Stimulated activated CD4-positive, alpha-beta T cell treated with anti-CD3 and anti-CD28 coated beads, Interleukin-12 subunit alpha, Interleukin-12 subunit beta, amount 100 ng/mL, for 24 hours (primary cell): ENCODE measurements at regions not wholly inside any gene's neighbourhood (a gene's known extent, or its start where the extent isn't known, plus 50 kb on each side); places are given as distances from the start of the nearest gene placed in this dataset.

Source experiments
- DNase-seq, 2 experiments: peaks; one replicate each; pipeline ENCODE4 v3.0.0-alpha.2; 2020; ENCODE audit warnings: low read depth in 2 of 2

GRCh38 chr10:29925771-29926692 lies 133.4 kb downstream of the JCAD start:
- DNase-seq, result no peak

- no peak for DNase-seq
Observed at GRCh38 chr10:29924436-29924835, 134.9 kb downstream of the JCAD start.

GRCh38 chr10:29923416-29923965 lies 135.9 kb downstream of the JCAD start:
- DNase-seq, result no peak

GRCh38 chr10:29922892-29923291 lies 136.5 kb downstream of the JCAD start:
- DNase-seq, result no peak

GRCh38 chr10:29922226-29922625 lies 137.2 kb downstream of the JCAD start:
- DNase-seq, result no peak

- DNase-seq, result no peak
Observed at GRCh38 chr10:29921071-29921446, 138.3 kb downstream of the JCAD start.

- no peak for DNase-seq
Observed at GRCh38 chr10:29920408-29921070, 138.8 kb downstream of the JCAD start.

- DNase-seq, result no peak
Observed at GRCh38 chr10:29918623-29919400, 140.6 kb downstream of the JCAD start.

GRCh38 chr10:29917311-29917710 lies 142.1 kb downstream of the JCAD start:
- DNase-seq, result no peak

GRCh38 chr10:29916669-29917068 lies 142.7 kb downstream of the JCAD start:
- no peak for DNase-seq

- no peak for DNase-seq
Observed at GRCh38 chr10:29914986-29915785, 144.2 kb downstream of the JCAD start.

GRCh38 chr10:29908962-29909361 lies 150.4 kb downstream of the JCAD start:
- DNase-seq, result no peak

GRCh38 chr10:29900865-29901264 lies 158.5 kb downstream of the JCAD start:
- DNase-seq, result no peak

- no peak for DNase-seq
Observed at GRCh38 chr10:29897999-29898716, 161.2 kb downstream of the JCAD start.

- no peak for DNase-seq
Observed at GRCh38 chr10:29897430-29897829, 162.0 kb downstream of the JCAD start.

- no peak for DNase-seq
Observed at GRCh38 chr10:29896053-29896452, 163.3 kb downstream of the JCAD start.

- DNase-seq, result no peak
Observed at GRCh38 chr10:29895456-29895855, 163.9 kb downstream of the JCAD start.

GRCh38 chr10:29888321-29888720 lies 171.1 kb downstream of the JCAD start:
- DNase-seq, result no peak

GRCh38 chr10:29886299-29886698 lies 173.1 kb downstream of the JCAD start:
- no peak for DNase-seq

- DNase-seq, result no peak
Observed at GRCh38 chr10:29883231-29883630, 176.2 kb downstream of the JCAD start.

GRCh38 chr10:29882766-29883165 lies 176.6 kb downstream of the JCAD start:
- DNase-seq, result no peak
